Thyroid gland (tissue), 4 donors: ENCODE measurements at regions not wholly inside any gene's neighbourhood (a gene's known extent, or its start where the extent isn't known, plus 50 kb on each side); places are given as distances from the start of the nearest gene placed in this dataset.
"Not testable (repeated sequence)": the region's sequence is repeated elsewhere in the genome, so short reads cannot be mapped to it uniquely, and the experiment has no call there.

ENCODE experiments used
- DNase-seq, 2 donors: peaks; one replicate each; pipeline ENCODE4 v3.0.0-alpha.2; 2019
- H3K27ac ChIP-seq, 3 donors: fragments of 200-600 bp; sonication (generic); 1 replicate in 2 of 3; 2 replicates in 1 of 3; pipeline ENCODE4 v1.5.1; 2016 to 2019; ENCODE audit warnings: mild to moderate bottlenecking in 1 of 3, moderate library complexity in 1 of 3
- H3K27me3 ChIP-seq: fragments of 200-600 bp; sonication (generic); one replicate; pipeline ENCODE4 v1.5.1; 2019
- H3K36me3 ChIP-seq, 2 donors: fragments of 200-600 bp; sonication (generic); one replicate each; pipeline ENCODE4 v1.5.1; 2016 to 2019
- H3K4me1 ChIP-seq, 2 donors: fragments of 200-600 bp; sonication (generic); one replicate each; pipeline ENCODE4 v1.5.1; 2017 to 2019
- H3K4me3 ChIP-seq, 3 donors: fragments of 200-600 bp; sonication (generic); replicated peaks in 1 of 3; 1 replicate in 2 of 3; 2 replicates in 1 of 3; pipeline ENCODE4 v1.5.1; 2016; ENCODE audit warnings: mild to moderate bottlenecking in 1 of 3
- H3K9me3 ChIP-seq: fragments of 200-600 bp; sonication (generic); one replicate; pipeline ENCODE4 v1.5.1; 2017
- POLR2A ChIP-seq, 2 donors: fragments of 450-650 bp; IDR thresholded peaks; one replicate each; pipeline ENCODE4 v1.6.1; 2017; ENCODE audit warnings: antibody characterized with exemption in 2 of 2, mild to moderate bottlenecking in 2 of 2, moderate library complexity in 1 of 2
- WGBS, 2 donors: methylation state at CpG; one replicate each; pipeline ENCODE4 v1.1.5; 2017; 5-methylcytosine and 5-hydroxymethylcytosine counted together
- intact Hi-C: fragments of 100-400 bp; cut with DNase I; formaldehyde crosslinking; loops from one replicate; pipeline ENCODE4 v1.15.1; 2023
- TF ChIP-seq, protein P1 (sequence below), 6 experiments: fragments of 200-600 bp in 3 of 6; fragments of 450-650 bp in 3 of 6; sonication (generic) in 3 of 6; IDR thresholded peaks; one replicate each; pipeline ENCODE4 v1.5.1; 2016 to 2019; ENCODE audit warnings: antibody characterized with exemption in 6 of 6, mild to moderate bottlenecking in 2 of 6, inconsistent platforms in 1 of 6, moderate library complexity in 1 of 6

DNA sequence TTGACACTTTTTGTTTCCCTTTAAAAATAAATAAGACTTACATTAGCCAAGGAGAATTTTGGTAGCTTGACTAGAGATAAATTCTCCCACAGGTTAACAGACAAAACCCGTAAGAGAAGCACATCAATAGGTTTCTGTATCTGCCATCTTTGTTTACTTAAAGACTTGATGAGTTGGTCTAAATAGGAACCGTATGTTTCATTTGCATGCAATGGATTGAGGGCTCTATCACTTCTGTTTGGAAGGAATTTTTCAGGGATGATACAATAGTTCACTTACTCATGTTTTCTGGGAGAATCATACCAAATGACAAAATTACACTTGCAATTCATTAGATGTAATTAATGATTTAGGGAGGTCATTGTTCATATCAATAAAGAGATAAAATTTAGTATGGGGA lies 631.5 kb upstream of the NR2F2 start:
- no peak for TF ChIP-seq POLR2A (IDR thresholded peaks at IDR 0.05)
- TF ChIP-seq, protein P1, sequence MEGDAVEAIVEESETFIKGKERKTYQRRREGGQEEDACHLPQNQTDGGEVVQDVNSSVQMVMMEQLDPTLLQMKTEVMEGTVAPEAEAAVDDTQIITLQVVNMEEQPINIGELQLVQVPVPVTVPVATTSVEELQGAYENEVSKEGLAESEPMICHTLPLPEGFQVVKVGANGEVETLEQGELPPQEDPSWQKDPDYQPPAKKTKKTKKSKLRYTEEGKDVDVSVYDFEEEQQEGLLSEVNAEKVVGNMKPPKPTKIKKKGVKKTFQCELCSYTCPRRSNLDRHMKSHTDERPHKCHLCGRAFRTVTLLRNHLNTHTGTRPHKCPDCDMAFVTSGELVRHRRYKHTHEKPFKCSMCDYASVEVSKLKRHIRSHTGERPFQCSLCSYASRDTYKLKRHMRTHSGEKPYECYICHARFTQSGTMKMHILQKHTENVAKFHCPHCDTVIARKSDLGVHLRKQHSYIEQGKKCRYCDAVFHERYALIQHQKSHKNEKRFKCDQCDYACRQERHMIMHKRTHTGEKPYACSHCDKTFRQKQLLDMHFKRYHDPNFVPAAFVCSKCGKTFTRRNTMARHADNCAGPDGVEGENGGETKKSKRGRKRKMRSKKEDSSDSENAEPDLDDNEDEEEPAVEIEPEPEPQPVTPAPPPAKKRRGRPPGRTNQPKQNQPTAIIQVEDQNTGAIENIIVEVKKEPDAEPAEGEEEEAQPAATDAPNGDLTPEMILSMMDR (IDR thresholded peaks at IDR 0.05) = no peak
- DNase-seq = no peak
- Histone ChIP-seq H3K27me3 (no peaks in the 10 kb centered on the region), H3K27ac (no peak overlapping the region), H3K4me1 (no peaks in the 10 kb centered on the region), H3K4me3 (no peak overlapping the region), H3K9me3 (no peaks in the 10 kb centered on the region), H3K36me3 (no peaks in the 10 kb centered on the region)
- intact Hi-C loops = no loop called here
- WGBS, 2 donors = 84 to 93% methylated on average over 2 of the region's 2 CpGs

- TF ChIP-seq, protein P1 (IDR thresholded peaks at IDR 0.05) = no peak
- TF ChIP-seq POLR2A (IDR thresholded peaks at IDR 0.05) = no peak
- DNase-seq = no peak
- Histone ChIP-seq H3K36me3 (no peaks in the 10 kb centered on the region), H3K9me3 (no peaks in the 10 kb centered on the region), H3K27me3 (no peaks in the 10 kb centered on the region), H3K4me1 (no peaks in the 10 kb centered on the region), H3K27ac (no peak overlapping the region), H3K4me3 (no peak overlapping the region)
- WGBS, 2 donors = 75 to 81% methylated on average over 2 of the region's 2 CpGs
- intact Hi-C loops = no loop called here
Measured at GRCh38 chr15:95699578-95699977, 630.9 kb upstream of the NR2F2 start.

- DNase-seq, intact Hi-C loops: not testable (repeated sequence)
- WGBS, 2 donors = 69% methylated on average over 1 of the region's 1 CpG
Measured at GRCh38 chr15:95700692-95701091, 629.8 kb upstream of the NR2F2 start.

GRCh38 chr15:95701410-95701809 lies 629.1 kb upstream of the NR2F2 start:
- no peaks in the 10 kb centered on the region for H3K27me3 ChIP-seq
- DNase-seq = no peak
- no peaks in the 10 kb centered on the region for H3K9me3 ChIP-seq
- no peak overlapping the region for H3K27ac ChIP-seq
- TF ChIP-seq, protein P1 (IDR thresholded peaks at IDR 0.05) = no peak
- no peak for TF ChIP-seq POLR2A (IDR thresholded peaks at IDR 0.05)
- H3K4me1 ChIP-seq = no peaks in the 10 kb centered on the region
- H3K36me3 ChIP-seq = no peaks in the 10 kb centered on the region
- WGBS, 2 donors = 70 to 80% methylated on average over 1 of the region's 1 CpG
- intact Hi-C loops = no loop called here
- H3K4me3 ChIP-seq = no peak overlapping the region

More at GRCh38 chr15:95700692-95701091, 629.8 kb upstream of the NR2F2 start:
- not testable (repeated sequence) for H3K27me3 ChIP-seq, H3K4me1 ChIP-seq, H3K4me3 ChIP-seq, H3K36me3 ChIP-seq, H3K9me3 ChIP-seq, H3K27ac ChIP-seq

DNA sequence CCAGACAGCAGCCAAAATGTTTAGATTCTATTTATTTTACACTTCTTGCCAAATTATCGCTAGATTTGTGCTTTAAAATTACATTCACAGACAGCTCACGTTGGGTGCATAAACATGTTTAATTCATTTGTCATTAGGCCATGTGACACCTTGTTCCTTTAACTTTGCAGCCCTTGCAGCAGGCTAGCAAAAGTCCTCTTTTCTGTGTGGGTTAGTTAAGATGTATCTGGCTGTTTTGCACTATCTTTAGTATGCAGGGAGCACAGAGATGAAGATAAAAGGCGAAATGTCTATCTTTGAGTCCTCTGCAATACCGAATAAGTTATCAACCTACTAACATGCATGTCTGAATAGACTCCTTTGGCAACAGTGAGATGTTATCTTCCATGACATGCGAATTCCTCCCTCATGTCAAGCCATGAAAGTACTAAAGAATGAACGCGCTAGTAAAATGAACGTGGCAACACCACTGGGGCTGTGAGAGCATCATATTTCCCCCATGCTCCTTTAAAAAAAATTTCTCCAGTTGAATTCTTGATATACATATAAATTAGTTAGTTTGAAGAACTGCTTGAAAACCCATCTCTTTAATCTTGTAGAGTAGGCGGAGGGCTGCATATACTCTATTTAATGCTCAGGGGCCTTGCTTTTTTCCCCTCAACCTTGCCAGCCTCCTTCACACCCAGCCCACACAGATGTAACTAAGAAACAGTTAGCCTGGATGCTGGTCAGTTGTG lies 620.4 kb upstream of the NR2F2 start:
- DNase-seq = no peak
- no peaks in the 10 kb centered on the region for H3K9me3 ChIP-seq
- intact Hi-C loops = no loop called here
- no peaks in the 10 kb centered on the region for H3K36me3 ChIP-seq
- no peak overlapping the region for H3K27ac ChIP-seq
- H3K4me1 ChIP-seq = no peaks in the 10 kb centered on the region
- TF ChIP-seq, protein P1 (IDR thresholded peaks at IDR 0.05) = no peak
- no peak for TF ChIP-seq POLR2A (IDR thresholded peaks at IDR 0.05)
- H3K4me3 ChIP-seq = no peak overlapping the region
- H3K27me3 ChIP-seq = no peaks in the 10 kb centered on the region
- 85 to 91% methylated on average over 9 of the region's 9 CpGs for WGBS, 2 donors
